ENCODE measurements at regions not wholly inside any gene's neighbourhood (a gene's known extent, or its start where the extent isn't known, plus 50 kb on each side); places are given as distances from the start of the nearest gene placed in this dataset.

DNA sequence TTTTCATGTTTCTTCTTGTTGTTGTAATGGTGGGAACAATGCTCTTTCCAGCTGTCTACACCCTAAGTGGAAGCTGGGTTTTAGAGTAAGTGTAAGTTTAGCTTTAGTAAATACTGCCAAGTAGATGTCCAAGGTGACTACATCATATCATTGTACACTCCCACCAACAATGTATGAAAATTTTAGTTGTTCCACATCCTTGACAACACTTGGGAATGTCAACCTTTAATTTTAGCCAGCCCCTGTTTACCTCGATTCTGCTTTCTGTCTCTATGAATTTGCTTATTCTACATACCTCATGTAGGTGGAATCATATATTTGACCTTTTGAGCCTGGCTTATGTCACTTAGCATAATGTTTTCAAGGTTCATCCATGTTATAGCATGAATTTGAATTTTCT is 93.0 kb downstream of the MTPAP start:
- no peak for FAIRE-seq
- TF ChIP-seq, protein P1, sequence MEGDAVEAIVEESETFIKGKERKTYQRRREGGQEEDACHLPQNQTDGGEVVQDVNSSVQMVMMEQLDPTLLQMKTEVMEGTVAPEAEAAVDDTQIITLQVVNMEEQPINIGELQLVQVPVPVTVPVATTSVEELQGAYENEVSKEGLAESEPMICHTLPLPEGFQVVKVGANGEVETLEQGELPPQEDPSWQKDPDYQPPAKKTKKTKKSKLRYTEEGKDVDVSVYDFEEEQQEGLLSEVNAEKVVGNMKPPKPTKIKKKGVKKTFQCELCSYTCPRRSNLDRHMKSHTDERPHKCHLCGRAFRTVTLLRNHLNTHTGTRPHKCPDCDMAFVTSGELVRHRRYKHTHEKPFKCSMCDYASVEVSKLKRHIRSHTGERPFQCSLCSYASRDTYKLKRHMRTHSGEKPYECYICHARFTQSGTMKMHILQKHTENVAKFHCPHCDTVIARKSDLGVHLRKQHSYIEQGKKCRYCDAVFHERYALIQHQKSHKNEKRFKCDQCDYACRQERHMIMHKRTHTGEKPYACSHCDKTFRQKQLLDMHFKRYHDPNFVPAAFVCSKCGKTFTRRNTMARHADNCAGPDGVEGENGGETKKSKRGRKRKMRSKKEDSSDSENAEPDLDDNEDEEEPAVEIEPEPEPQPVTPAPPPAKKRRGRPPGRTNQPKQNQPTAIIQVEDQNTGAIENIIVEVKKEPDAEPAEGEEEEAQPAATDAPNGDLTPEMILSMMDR (IDR thresholded peaks at IDR 0.05), result no peak
- intact Hi-C loops (cut with DNase I), result no loop called here
- Histone ChIP-seq H3K9me3 (no peaks in the 10 kb centered on the region), H3K27ac (no peak overlapping the region), H3K4me3 (no peak overlapping the region), H3K27me3 (no peaks in the 10 kb centered on the region), H3K4me1 (no peaks in the 10 kb centered on the region), H3K36me3 (no peaks in the 10 kb centered on the region)
- no peak for ATAC-seq
- DNase-seq, result no peak
- WGBS, 2 donors, result 65 to 83% methylated on average over 1 of the region's 1 CpG

DNA sequence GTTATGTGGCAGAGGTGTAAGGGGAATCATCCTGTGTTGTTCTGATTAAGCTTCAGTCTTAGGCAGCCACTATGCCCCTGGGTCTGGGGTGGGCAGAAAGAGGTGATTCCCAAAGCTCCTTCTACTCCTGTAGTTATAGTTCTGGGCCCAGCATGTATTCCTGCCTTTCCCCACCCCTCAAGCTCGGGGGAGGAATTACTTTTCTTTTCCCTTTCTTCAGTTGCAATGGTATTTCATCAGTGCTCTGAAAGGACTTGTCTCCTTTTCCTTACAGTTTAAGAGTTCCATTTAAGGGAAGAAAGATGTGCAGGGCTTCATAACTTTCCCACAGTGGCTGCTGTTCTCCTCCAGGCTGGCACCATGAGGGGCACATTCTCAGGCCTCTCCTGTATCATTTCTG is 94.2 kb downstream of the MTPAP start:
- WGBS, 2 donors, result 33 to 35% methylated on average over 1 of the region's 1 CpG

DNA sequence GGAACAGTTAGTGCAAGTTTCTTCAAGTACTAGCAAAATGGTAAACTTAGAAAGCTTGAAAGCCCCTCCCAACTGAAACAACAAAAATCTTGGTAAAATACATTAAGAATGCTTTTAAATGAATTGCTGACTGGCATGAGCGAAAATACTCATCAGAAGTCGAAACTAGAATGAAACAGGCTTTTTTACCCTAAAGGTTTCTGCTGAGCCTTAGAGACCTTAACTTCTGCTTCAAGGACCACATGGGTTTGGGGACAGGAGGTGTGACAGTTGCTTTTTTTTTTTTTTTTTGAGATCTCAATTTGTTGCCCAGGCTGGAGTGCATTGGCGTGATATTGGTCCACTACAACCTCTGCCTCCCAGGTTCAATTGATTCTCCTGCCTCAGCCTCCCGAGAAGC is 100.3 kb downstream of the MTPAP start:
- no peak for FAIRE-seq
- Histone ChIP-seq H3K36me3 (no peaks in the 10 kb centered on the region), H3K4me1 (no peaks in the 10 kb centered on the region), H3K27me3 (no peaks in the 10 kb centered on the region), H3K27ac (no peak overlapping the region), H3K4me3 (no peak overlapping the region), H3K9me3 (no peaks in the 10 kb centered on the region)
- TF ChIP-seq, protein P1 (IDR thresholded peaks at IDR 0.05), result no peak
- no peak for DNase-seq
- WGBS, 2 donors, result 92 to 94% methylated on average over 4 of the region's 4 CpGs
- intact Hi-C loops (cut with DNase I), result loop anchor here in 1 of 3 donors (10.0 kb wide), 1 partner anchor 244 kb away; no protein-coding TSS in a partner anchor
- no peak for ATAC-seq

More for the DNA sequence above, 94.2 kb downstream of the MTPAP start:
- Histone ChIP-seq H3K36me3 (no peaks in the 10 kb centered on the region), H3K27me3 (no peaks in the 10 kb centered on the region), H3K4me1 (no peaks in the 10 kb centered on the region), H3K4me3 (no peak overlapping the region), H3K9me3 (no peaks in the 10 kb centered on the region), H3K27ac (no peak overlapping the region)
- FAIRE-seq (no peak), DNase-seq (no peak), ATAC-seq (no peak)
- intact Hi-C loops (cut with DNase I), result no loop called here
- TF ChIP-seq, protein P1 (IDR thresholded peaks at IDR 0.05), result no peak

DNA sequence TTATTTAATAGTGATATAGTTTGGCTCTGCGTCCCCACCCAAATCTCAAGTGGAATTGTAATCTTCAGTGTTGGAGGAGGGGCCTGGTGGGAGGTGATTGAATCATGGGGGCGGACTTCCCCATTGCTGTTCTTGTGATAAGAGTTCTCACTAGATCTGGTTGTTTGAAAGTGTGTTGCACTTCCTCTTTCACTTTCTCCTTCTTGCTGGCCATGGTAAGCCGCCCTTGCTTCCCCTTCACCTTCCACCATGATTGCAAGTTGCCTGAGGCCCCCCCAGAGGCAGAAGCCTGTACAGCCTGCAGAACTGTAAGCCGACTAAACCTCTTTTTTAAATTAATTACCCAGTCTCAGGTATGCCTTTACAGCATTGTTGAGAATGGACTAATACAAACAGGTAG is 101.4 kb downstream of the MTPAP start:
- TF ChIP-seq, protein P1 (IDR thresholded peaks at IDR 0.05), result no peak
- Histone ChIP-seq H3K9me3 (no peaks in the 10 kb centered on the region), H3K4me3 (no peak overlapping the region), H3K27ac (no peak overlapping the region), H3K4me1 (no peaks in the 10 kb centered on the region), H3K27me3 (no peaks in the 10 kb centered on the region), H3K36me3 (no peaks in the 10 kb centered on the region)
- WGBS, 2 donors, result 72 to 86% methylated on average over 4 of the region's 4 CpGs
- no peak for ATAC-seq
- intact Hi-C loops (cut with DNase I), result loop anchor here in 1 of 3 donors (10.0 kb wide), 1 partner anchor 243 kb away; no protein-coding TSS in a partner anchor
- FAIRE-seq, result no peak
- no peak for DNase-seq

DNA sequence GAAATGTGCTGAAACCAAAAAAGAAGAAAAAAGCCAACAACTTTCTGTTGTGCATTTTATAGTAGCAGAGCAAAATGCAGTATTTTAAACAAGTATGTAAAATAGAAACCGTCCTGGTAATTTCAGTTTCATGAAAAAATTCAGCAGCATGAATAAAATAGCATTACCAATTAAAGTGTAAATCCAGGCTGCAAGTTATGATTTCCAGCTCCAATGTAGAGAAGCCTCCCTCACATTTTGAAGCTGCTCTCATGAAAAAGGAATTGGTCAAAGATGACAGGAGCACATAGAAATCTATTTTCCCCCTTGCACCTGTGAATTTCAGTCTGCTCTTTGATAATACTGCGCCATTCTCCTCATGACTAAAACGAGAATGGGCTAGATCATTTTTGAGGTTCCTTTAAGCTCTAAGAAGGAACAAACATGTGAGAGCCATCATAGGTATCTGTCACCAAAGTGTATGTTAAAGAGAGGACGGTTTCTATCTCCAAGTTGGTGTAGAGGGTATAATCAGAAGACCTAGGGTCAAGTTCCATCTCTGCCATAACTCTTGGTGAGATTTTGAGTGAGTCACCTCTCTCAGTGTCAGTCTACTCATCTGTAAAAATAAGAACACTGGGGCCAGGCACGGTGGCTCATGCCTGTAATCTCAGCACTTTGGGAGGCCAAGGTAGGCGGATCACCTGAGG is 107.5 kb downstream of the MTPAP start:
- no peak overlapping the region for H3K4me3 ChIP-seq
- ATAC-seq (no peak), DNase-seq (no peak), FAIRE-seq (no peak)
- no peak overlapping the region for H3K27ac ChIP-seq
- 64 to 74% methylated on average over 6 of the region's 6 CpGs for WGBS, 2 donors
- H3K9me3 ChIP-seq, result no peaks in the 10 kb centered on the region
- H3K36me3 ChIP-seq, result no peaks in the 10 kb centered on the region
- no peaks in the 10 kb centered on the region for H3K4me1 ChIP-seq
- TF ChIP-seq, protein P1 (IDR thresholded peaks at IDR 0.05), result no peak
- H3K27me3 ChIP-seq, result no peaks in the 10 kb centered on the region
- intact Hi-C loops (cut with DNase I), result loop anchor here in 1 of 3 donors (10.0 kb wide), 1 partner anchor 237 kb away; no protein-coding TSS in a partner anchor

Measured in pancreas (tissue), 10 donors.